Activated B cell treated with CpG ODN at 0.5 μM for 24 hours (primary cell): ENCODE measurements at regions not wholly inside any gene's neighbourhood (a gene's known extent, or its start where the extent isn't known, plus 50 kb on each side); places are given as distances from the start of the nearest gene placed in this dataset.

ENCODE experiments used
- ATAC-seq: fragments of 200-7000 bp; cut with Tn5 transposase; one replicate; pipeline ENCODE4 v1.10.0; 2021; ENCODE audit warnings: low read depth, mild to moderate bottlenecking, moderate library complexity
- CTCF ChIA-PET: fragments of 350-600 bp; sonication (Branson Sonifier 250); formaldehyde crosslinking; loops from one replicate; lab custom pipeline; 2021; ENCODE audit warnings: antibody characterized with exemption; lab: Charles Lee
- POLR2A ChIA-PET: fragments of 350-600 bp; sonication (Branson Sonifier 250); formaldehyde crosslinking; loops from one replicate; lab custom pipeline; 2021; ENCODE audit warnings: antibody characterized with exemption; lab: Charles Lee
- DNase-seq: peaks from one replicate; pipeline ENCODE4 v3.0.0; 2022
- H3K27ac Mint-ChIP-seq: one replicate; pipeline ENCODE4 v1.8.0; 2020; ENCODE audit warnings: mixed read lengths
- H3K27me3 Mint-ChIP-seq: one replicate; pipeline ENCODE4 v1.8.0; 2021; ENCODE audit warnings: mixed read lengths
- H3K36me3 Mint-ChIP-seq: one replicate; pipeline ENCODE4 v1.8.0; 2021; ENCODE audit warnings: low read depth, mixed read lengths
- H3K4me1 Mint-ChIP-seq: one replicate; pipeline ENCODE4 v1.8.0; 2021; ENCODE audit warnings: mixed read lengths
- H3K4me3 Mint-ChIP-seq: one replicate; pipeline ENCODE4 v1.8.0; 2020; ENCODE audit warnings: mild to moderate bottlenecking, mixed read lengths
- H3K9me3 Mint-ChIP-seq: one replicate; pipeline ENCODE4 v1.8.0; 2020; ENCODE audit warnings: mixed read lengths
- intact Hi-C: fragments of 100-400 bp; cut with micrococcal nuclease; formaldehyde crosslinking; loops from one replicate; pipeline ENCODE4 v1.15.1; 2024
- TF ChIP-seq, protein P1 (sequence below): fragments of 200-600 bp; IDR thresholded peaks from one replicate; pipeline ENCODE4 v1.8.0; 2022; ENCODE audit warnings: antibody characterized with exemption, mild to moderate bottlenecking

DNA sequence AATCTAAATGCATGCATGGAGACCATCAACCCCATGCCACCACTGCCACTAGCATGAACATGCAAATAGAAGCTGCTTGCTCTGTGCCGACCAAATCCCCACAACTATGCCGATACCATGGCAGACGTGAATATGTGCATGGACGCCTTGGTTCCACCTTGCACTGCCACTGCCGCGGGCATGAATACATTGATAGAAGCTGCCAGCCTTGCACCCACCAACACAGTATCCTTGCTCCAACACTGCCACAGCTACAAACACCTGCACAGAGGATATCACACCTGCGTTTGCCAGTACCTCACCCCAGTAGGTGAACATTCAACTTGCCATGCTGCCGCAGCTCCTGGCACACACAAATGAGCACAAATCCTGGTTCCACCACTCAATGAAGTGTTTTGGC lies 527.4 kb upstream of the REG3G start:
- H3K36me3 Mint-ChIP-seq, result no peaks in the 10 kb centered on the region
- H3K4me3 Mint-ChIP-seq, result no peak overlapping the region
- no peak overlapping the region for H3K27ac Mint-ChIP-seq
- POLR2A ChIA-PET, result no interaction called here
- no peak for ATAC-seq
- H3K4me1 Mint-ChIP-seq, result no peaks in the 10 kb centered on the region
- H3K9me3 Mint-ChIP-seq, result peaks cover 10% of the 10 kb centered on the region
- no peaks in the 10 kb centered on the region for H3K27me3 Mint-ChIP-seq
- TF ChIP-seq, protein P1, sequence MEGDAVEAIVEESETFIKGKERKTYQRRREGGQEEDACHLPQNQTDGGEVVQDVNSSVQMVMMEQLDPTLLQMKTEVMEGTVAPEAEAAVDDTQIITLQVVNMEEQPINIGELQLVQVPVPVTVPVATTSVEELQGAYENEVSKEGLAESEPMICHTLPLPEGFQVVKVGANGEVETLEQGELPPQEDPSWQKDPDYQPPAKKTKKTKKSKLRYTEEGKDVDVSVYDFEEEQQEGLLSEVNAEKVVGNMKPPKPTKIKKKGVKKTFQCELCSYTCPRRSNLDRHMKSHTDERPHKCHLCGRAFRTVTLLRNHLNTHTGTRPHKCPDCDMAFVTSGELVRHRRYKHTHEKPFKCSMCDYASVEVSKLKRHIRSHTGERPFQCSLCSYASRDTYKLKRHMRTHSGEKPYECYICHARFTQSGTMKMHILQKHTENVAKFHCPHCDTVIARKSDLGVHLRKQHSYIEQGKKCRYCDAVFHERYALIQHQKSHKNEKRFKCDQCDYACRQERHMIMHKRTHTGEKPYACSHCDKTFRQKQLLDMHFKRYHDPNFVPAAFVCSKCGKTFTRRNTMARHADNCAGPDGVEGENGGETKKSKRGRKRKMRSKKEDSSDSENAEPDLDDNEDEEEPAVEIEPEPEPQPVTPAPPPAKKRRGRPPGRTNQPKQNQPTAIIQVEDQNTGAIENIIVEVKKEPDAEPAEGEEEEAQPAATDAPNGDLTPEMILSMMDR, result no peak
- CTCF ChIA-PET, result no interaction called here
- DNase-seq, result no peak
- intact Hi-C loops, result no loop called here

DNA sequence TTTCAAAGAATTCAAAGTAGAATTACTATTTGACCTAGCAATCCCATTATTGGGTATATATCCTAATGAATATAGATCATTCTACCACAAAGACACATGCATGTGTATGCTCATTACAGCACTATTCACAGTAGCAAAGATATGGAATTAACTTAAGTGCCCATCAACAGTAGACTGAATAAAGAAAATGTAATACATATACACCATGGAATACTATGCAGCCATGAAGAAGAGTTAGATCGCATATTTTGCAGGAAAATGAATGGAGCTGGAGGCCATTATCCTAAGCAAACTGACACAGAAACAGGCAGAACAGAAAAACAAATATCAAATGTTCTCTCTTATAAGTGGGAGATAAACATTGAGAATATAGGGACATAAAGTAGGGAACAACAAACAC lies 519.2 kb upstream of the REG3G start:
- TF ChIP-seq, protein P1, result no peak
- POLR2A ChIA-PET, result no interaction called here
- H3K9me3 Mint-ChIP-seq, result peaks cover 24% of the 10 kb centered on the region
- no peak for ATAC-seq
- no peak overlapping the region for H3K4me3 Mint-ChIP-seq
- intact Hi-C loops, result no loop called here
- H3K27me3 Mint-ChIP-seq, result no peaks in the 10 kb centered on the region
- no peaks in the 10 kb centered on the region for H3K36me3 Mint-ChIP-seq
- H3K27ac Mint-ChIP-seq, result no peak overlapping the region
- DNase-seq, result no peak
- H3K4me1 Mint-ChIP-seq, result no peaks in the 10 kb centered on the region
- CTCF ChIA-PET, result no interaction called here

DNA sequence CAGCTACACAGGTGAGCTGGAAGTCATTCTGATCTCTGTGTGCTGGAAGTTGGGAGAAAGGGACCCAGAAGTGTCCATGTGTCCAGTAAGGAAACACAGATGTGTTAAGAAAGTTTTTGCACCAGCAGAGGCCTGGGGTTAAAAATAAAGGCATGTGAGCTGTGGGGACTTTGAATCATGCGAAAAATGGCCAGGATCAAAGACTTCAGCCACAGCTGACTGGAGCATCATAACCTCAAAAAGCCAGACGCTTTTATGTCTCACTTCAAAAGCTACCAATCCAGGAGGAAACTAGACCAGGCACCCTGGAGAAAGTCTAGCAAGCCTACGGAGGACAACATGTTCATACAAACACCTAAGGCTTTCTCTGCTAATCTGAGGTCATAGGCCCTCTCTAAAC lies 503.6 kb upstream of the REG3G start:
- no peak for ATAC-seq
- POLR2A ChIA-PET, result no interaction called here
- Mint-ChIP-seq H3K27ac (no peak overlapping the region), H3K27me3 (no peaks in the 10 kb centered on the region), H3K4me1 (no peaks in the 10 kb centered on the region), H3K36me3 (no peaks in the 10 kb centered on the region), H3K9me3 (no peaks in the 10 kb centered on the region), H3K4me3 (no peak overlapping the region)
- CTCF ChIA-PET, result no interaction called here
- DNase-seq, result no peak
- intact Hi-C loops, result no loop called here
- TF ChIP-seq, protein P1, result no peak

DNA sequence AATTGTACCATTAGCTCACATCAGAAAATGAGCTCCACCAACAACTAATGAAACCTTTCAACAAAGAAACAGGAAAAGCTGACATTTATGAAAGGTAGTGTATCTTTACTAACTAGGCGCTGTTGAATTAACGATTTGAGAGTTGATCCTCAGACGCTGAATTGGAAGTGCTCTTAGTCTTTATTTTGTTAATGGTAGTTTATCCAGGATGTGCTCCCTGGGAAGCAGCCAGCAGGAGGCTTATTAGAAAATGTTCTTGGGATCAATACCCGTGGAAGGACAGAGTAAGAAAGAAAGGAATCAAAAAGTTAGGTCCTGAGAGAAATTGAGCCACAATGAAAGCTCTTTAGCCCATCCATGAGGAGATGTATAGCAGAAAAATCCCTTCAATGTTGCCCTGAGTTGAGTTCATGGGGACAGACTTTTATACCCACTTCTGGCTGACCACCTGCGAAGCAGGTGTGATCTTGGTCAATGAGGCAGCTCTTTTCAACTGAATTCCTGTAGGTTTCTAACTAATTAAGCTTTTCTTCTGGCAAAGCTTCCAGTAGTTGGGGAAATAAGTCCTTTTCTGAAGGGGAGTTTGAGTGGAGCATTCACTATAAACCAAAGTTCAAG lies 492.6 kb upstream of the REG3G start:
- H3K4me3 Mint-ChIP-seq, result no peak overlapping the region
- DNase-seq, result no peak
- H3K27me3 Mint-ChIP-seq, result no peaks in the 10 kb centered on the region
- CTCF ChIA-PET, result no interaction called here
- H3K36me3 Mint-ChIP-seq, result no peaks in the 10 kb centered on the region
- POLR2A ChIA-PET, result no interaction called here
- ATAC-seq, result no peak
- no peak overlapping the region for H3K27ac Mint-ChIP-seq
- peaks cover 2% of the 10 kb centered on the region for H3K9me3 Mint-ChIP-seq
- TF ChIP-seq, protein P1, result no peak
- intact Hi-C loops, result no loop called here
- H3K4me1 Mint-ChIP-seq, result no peaks in the 10 kb centered on the region

DNA sequence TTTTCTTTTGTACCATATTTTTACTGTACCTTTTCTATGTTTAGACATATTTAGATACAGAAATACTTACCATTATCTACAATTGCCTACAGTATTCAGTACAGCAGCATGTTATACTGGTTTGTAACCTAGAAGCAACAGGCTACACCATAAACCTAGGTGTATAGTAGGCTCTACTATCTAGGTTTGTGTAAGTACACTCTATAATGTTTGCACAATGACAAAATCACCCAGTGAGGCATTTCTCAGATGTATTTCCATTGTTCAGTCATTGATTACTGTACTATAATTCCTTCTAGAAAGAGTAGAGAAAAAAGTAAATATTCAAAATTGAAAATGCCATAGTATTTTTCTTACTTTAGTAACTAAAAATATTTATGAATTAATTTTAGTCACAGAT lies 490.1 kb upstream of the REG3G start:
- TF ChIP-seq, protein P1, result no peak
- Mint-ChIP-seq H3K36me3 (no peaks in the 10 kb centered on the region), H3K9me3 (peaks cover 5% of the 10 kb centered on the region), H3K4me3 (no peak overlapping the region), H3K27me3 (no peaks in the 10 kb centered on the region), H3K4me1 (no peaks in the 10 kb centered on the region), H3K27ac (no peak overlapping the region)
- ChIA-PET POLR2A (no interaction called here), CTCF (no interaction called here)
- intact Hi-C loops, result no loop called here
- ATAC-seq (no peak), DNase-seq (no peak)
